Loucy (cell line): ENCODE measurements at regions not wholly inside any gene's neighbourhood (a gene's known extent, or its start where the extent isn't known, plus 50 kb on each side); places are given as distances from the start of the nearest gene placed in this dataset.

ENCODE experiments used
- EZH2phosphoT487 ChIP-seq: fragments of 200-600 bp; IDR thresholded peaks from 2 replicates; pipeline ENCODE4 v1.6.1; 2018; ENCODE audit warnings: antibody characterized with exemption, mild to moderate bottlenecking, moderate library complexity, borderline replicate concordance
- TF ChIP-seq, protein P1 (sequence below): fragments of 200-600 bp; sonication (generic); conservative IDR thresholded peaks from 2 replicates; pipeline ENCODE4 v1.5.1; 2014; ENCODE audit warnings: mild to moderate bottlenecking, antibody characterized with exemption, low read length

DNA sequence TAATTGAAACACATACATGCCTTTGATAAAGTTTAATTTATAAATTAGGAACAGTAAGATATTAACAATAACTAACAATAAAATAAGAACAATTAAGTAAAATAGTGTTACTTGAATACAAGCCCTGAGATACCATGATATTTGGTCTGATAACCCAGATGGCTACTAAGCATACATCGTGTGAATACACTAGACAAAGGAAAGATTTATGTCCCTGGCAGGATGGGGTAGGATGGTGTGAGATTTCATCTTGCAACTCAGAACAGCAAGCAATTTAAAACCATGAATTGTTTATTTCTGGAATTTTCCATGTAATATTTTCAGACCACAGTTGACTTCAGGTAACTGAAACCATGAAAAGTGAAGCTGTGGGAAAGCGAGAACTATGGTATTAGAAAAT, 169.5 kb downstream of the DIPK2A start:
- TF ChIP-seq, protein P1, sequence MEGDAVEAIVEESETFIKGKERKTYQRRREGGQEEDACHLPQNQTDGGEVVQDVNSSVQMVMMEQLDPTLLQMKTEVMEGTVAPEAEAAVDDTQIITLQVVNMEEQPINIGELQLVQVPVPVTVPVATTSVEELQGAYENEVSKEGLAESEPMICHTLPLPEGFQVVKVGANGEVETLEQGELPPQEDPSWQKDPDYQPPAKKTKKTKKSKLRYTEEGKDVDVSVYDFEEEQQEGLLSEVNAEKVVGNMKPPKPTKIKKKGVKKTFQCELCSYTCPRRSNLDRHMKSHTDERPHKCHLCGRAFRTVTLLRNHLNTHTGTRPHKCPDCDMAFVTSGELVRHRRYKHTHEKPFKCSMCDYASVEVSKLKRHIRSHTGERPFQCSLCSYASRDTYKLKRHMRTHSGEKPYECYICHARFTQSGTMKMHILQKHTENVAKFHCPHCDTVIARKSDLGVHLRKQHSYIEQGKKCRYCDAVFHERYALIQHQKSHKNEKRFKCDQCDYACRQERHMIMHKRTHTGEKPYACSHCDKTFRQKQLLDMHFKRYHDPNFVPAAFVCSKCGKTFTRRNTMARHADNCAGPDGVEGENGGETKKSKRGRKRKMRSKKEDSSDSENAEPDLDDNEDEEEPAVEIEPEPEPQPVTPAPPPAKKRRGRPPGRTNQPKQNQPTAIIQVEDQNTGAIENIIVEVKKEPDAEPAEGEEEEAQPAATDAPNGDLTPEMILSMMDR: no peak
- no peak for TF ChIP-seq EZH2phosphoT487
